ENCODE measurements at regions not wholly inside any gene's neighbourhood (a gene's known extent, or its start where the extent isn't known, plus 50 kb on each side); places are given as distances from the start of the nearest gene placed in this dataset.

GRCh38 chr9:87787735-87788134, 61.8 kb downstream of the CTSL start:
- Histone ChIP-seq H3K4me1 (no peaks in the 10 kb centered on the region), H3K36me3 (no peaks in the 10 kb centered on the region), H3K9me3 (no peaks in the 10 kb centered on the region), H3K27me3 (no peaks in the 10 kb centered on the region), H3K4me3 (no peak overlapping the region), H3K27ac (no peak overlapping the region)
- DNase-seq (ENCODE audit: low spot score in 2 of 2), result no peak
- TF ChIP-seq EP300 (IDR thresholded peaks at IDR 0.05) (no peak), POLR2A (IDR thresholded peaks at IDR 0.05) (no peak), POLR2AphosphoS5 (IDR thresholded peaks at IDR 0.05) (no peak)
- TF ChIP-seq, protein P1, sequence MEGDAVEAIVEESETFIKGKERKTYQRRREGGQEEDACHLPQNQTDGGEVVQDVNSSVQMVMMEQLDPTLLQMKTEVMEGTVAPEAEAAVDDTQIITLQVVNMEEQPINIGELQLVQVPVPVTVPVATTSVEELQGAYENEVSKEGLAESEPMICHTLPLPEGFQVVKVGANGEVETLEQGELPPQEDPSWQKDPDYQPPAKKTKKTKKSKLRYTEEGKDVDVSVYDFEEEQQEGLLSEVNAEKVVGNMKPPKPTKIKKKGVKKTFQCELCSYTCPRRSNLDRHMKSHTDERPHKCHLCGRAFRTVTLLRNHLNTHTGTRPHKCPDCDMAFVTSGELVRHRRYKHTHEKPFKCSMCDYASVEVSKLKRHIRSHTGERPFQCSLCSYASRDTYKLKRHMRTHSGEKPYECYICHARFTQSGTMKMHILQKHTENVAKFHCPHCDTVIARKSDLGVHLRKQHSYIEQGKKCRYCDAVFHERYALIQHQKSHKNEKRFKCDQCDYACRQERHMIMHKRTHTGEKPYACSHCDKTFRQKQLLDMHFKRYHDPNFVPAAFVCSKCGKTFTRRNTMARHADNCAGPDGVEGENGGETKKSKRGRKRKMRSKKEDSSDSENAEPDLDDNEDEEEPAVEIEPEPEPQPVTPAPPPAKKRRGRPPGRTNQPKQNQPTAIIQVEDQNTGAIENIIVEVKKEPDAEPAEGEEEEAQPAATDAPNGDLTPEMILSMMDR (IDR thresholded peaks at IDR 0.05), result no peak
- WGBS, result 92% methylated on average over 5 of the region's 5 CpGs

GRCh38 chr9:87792831-87793288, 66.9 kb downstream of the CTSL start:
- Histone ChIP-seq H3K27me3 (no peaks in the 10 kb centered on the region), H3K4me1 (no peaks in the 10 kb centered on the region), H3K36me3 (no peaks in the 10 kb centered on the region), H3K27ac (peak overlapping the region; percentile 54), H3K9me3 (no peaks in the 10 kb centered on the region), H3K4me3 (no peak overlapping the region)
- WGBS, result 60% methylated on average over 6 of the region's 6 CpGs
- peak in 1 of 2 donors; percentile 90 for DNase-seq (ENCODE audit: low spot score in 2 of 2)
- TF ChIP-seq POLR2AphosphoS5 (IDR thresholded peaks at IDR 0.05), result peak in 2 of 3 donors; percentile 34 to 67
- no peak for TF ChIP-seq POLR2A (IDR thresholded peaks at IDR 0.05)
- no peak for TF ChIP-seq EP300 (IDR thresholded peaks at IDR 0.05)
- TF ChIP-seq, protein P1 (IDR thresholded peaks at IDR 0.05), result peak in 1 of 2 donors; percentile 14

DNA sequence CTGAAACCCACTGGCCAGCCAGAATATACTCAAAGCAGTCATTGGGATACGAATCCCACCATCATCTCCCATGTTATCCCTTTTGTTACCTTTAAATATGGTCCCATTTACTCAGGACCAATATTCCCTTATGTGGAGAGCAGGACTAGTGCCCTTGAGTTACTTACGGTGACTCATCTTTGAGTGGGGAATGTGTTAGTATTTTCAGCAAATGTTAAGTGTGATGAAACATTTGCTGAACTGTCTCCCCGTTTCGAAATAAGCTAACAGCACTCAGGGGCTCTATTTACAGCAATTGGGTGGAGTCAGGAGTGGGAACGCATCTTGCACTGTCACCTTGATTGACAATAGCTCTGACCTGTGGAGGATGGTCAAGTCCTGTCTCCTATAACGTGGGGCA, 67.4 kb downstream of the CTSL start:
- TF ChIP-seq POLR2AphosphoS5 (IDR thresholded peaks at IDR 0.05) (no peak), EP300 (IDR thresholded peaks at IDR 0.05) (no peak), POLR2A (IDR thresholded peaks at IDR 0.05) (no peak)
- TF ChIP-seq, protein P1 (IDR thresholded peaks at IDR 0.05), result no peak
- Histone ChIP-seq H3K36me3 (no peaks in the 10 kb centered on the region), H3K4me1 (no peaks in the 10 kb centered on the region), H3K27ac (peak overlapping the region; percentile 54), H3K4me3 (no peak overlapping the region), H3K27me3 (no peaks in the 10 kb centered on the region), H3K9me3 (no peaks in the 10 kb centered on the region)
- WGBS, result 54% methylated on average over 6 of the region's 6 CpGs
- no peak for DNase-seq (ENCODE audit: low spot score in 2 of 2)

- no peak for TF ChIP-seq EP300 (IDR thresholded peaks at IDR 0.05)
- TF ChIP-seq, protein P1 (IDR thresholded peaks at IDR 0.05), result no peak
- no peak for TF ChIP-seq POLR2AphosphoS5 (IDR thresholded peaks at IDR 0.05)
- TF ChIP-seq POLR2A (IDR thresholded peaks at IDR 0.05), result no peak
- Histone ChIP-seq H3K27ac (no peak overlapping the region), H3K4me1 (no peaks in the 10 kb centered on the region), H3K27me3 (peaks cover 2% of the 10 kb centered on the region), H3K36me3 (no peaks in the 10 kb centered on the region), H3K9me3 (no peaks in the 10 kb centered on the region), H3K4me3 (no peak overlapping the region)
- no peak for DNase-seq (ENCODE audit: low spot score in 2 of 2)
- 63% methylated on average over 4 of the region's 4 CpGs for WGBS
Measured at GRCh38 chr9:87795178-87795577, 69.3 kb downstream of the CTSL start.

- H3K9me3 ChIP-seq, result no peaks in the 10 kb centered on the region
- no peaks in the 10 kb centered on the region for H3K4me1 ChIP-seq
- 76% methylated on average over 2 of the region's 2 CpGs for WGBS
- DNase-seq (ENCODE audit: low spot score in 2 of 2), result no peak
- no peak overlapping the region for H3K4me3 ChIP-seq
- H3K27me3 ChIP-seq, result peaks cover 2% of the 10 kb centered on the region
- TF ChIP-seq, protein P1 (IDR thresholded peaks at IDR 0.05), result no peak
- TF ChIP-seq POLR2AphosphoS5 (IDR thresholded peaks at IDR 0.05), result no peak
- no peak for TF ChIP-seq EP300 (IDR thresholded peaks at IDR 0.05)
- TF ChIP-seq POLR2A (IDR thresholded peaks at IDR 0.05), result no peak
- no peaks in the 10 kb centered on the region for H3K36me3 ChIP-seq
- no peak overlapping the region for H3K27ac ChIP-seq
Measured at GRCh38 chr9:87796196-87796595, 70.3 kb downstream of the CTSL start.
